Upper lobe of left lung (tissue), 6 donors: ENCODE measurements at regions not wholly inside any gene's neighbourhood (a gene's known extent, or its start where the extent isn't known, plus 50 kb on each side); places are given as distances from the start of the nearest gene placed in this dataset.

Source experiments
- ATAC-seq, 2 donors: fragments of 200-7000 bp; cut with Tn5 transposase; one replicate each; pipeline ENCODE4 v1.9.1; 2022; ENCODE audit warnings: mild to moderate bottlenecking in 2 of 2, moderate library complexity in 2 of 2; ENCODE audit not compliant: low FRiP score in 2 of 2
- DNase-seq, 2 donors: peaks; one replicate each; pipeline ENCODE4 v3.0.0-alpha.2; 2019 to 2020
- H3K27ac ChIP-seq, 4 donors: fragments of 200-600 bp; sonication (generic); one replicate each; pipeline ENCODE4 v1.5.1; 2016 to 2019
- H3K27me3 ChIP-seq, 4 donors: fragments of 200-600 bp; sonication (generic); one replicate each; pipeline ENCODE4 v1.5.1; 2017 to 2019
- H3K36me3 ChIP-seq, 4 donors: fragments of 200-600 bp; sonication (generic); one replicate each; pipeline ENCODE4 v1.5.1; 2016 to 2019
- H3K4me1 ChIP-seq, 4 donors: fragments of 200-600 bp; sonication (generic); one replicate each; pipeline ENCODE4 v1.5.1; 2018 to 2019
- H3K4me3 ChIP-seq, 4 donors: fragments of 200-600 bp; sonication (generic); one replicate each; pipeline ENCODE4 v1.5.1; 2017 to 2019; ENCODE audit warnings: mild to moderate bottlenecking in 2 of 4, moderate library complexity in 1 of 4
- H3K9me3 ChIP-seq, 4 donors: fragments of 200-600 bp; sonication (generic); one replicate each; pipeline ENCODE4 v1.5.1; 2018 to 2019
- EP300 ChIP-seq, 4 donors: sonication (generic); formaldehyde crosslinking; IDR thresholded peaks; one replicate each; pipeline ENCODE4 v1.5.1; 2017; ENCODE audit warnings: antibody characterized with exemption in 4 of 4, control low read depth in 2 of 4
- POLR2A ChIP-seq, 4 donors: fragments of 450-650 bp; IDR thresholded peaks; one replicate each; pipeline ENCODE4 v1.5.1; 2016 to 2017; ENCODE audit warnings: antibody characterized with exemption in 4 of 4, mild to moderate bottlenecking in 2 of 4
- POLR2AphosphoS5 ChIP-seq, 2 donors: sonication (generic); formaldehyde crosslinking; IDR thresholded peaks; one replicate each; pipeline ENCODE4 v1.5.1; 2017; ENCODE audit warnings: antibody characterized with exemption in 2 of 2
- WGBS, 2 donors: methylation state at CpG; one replicate each; pipeline ENCODE4 v1.1.5; 2017 to 2018; 5-methylcytosine and 5-hydroxymethylcytosine counted together
- TF ChIP-seq, protein P1 (sequence below), 6 experiments: fragments of 450-650 bp in 4 of 6; fragments of 200-600 bp in 2 of 6; sonication (generic) in 2 of 6; IDR thresholded peaks; one replicate each; pipeline ENCODE4 v1.5.1; 2016 to 2019; ENCODE audit warnings: antibody characterized with exemption in 6 of 6
- donor health status: DM: no; HTN: no; CAD: no; lungs with moderate emphysema.
- donor health status: DM: no; HTN: yes; CAD: no; lungs with severe emphysema.

DNA sequence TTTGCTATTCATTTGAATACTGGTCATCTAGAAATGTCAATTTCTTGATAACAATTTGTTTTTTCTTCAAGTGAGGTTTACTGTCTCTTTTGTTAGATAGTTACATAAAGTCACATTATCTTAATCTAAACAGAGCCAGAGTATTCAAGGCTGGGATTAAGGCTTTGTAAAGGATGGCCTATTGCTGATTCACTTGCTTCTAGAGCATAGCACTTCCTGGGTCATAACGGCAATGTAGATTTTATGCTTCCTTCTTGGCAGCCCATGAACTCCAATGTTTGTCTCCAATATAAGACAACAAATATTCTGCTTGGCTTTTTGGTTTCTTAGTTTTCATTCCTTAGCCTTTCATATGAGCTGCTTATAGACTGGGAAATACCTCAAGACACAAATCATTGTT, 2007.9 kb upstream of the CDH6 start:
- DNase-seq (no peak), ATAC-seq (no peak)
- no peaks in the 10 kb centered on the region for H3K36me3 ChIP-seq
- H3K4me3 ChIP-seq, result no peak overlapping the region
- H3K27ac ChIP-seq, result no peak overlapping the region
- no peaks in the 10 kb centered on the region for H3K9me3 ChIP-seq
- H3K4me1 ChIP-seq, result no peaks in the 10 kb centered on the region
- H3K27me3 ChIP-seq, result no peaks in the 10 kb centered on the region
- TF ChIP-seq POLR2AphosphoS5 (IDR thresholded peaks at IDR 0.05), result no peak
- no peak for TF ChIP-seq POLR2A (IDR thresholded peaks at IDR 0.05)
- no peak for TF ChIP-seq EP300 (IDR thresholded peaks at IDR 0.05)
- TF ChIP-seq, protein P1, sequence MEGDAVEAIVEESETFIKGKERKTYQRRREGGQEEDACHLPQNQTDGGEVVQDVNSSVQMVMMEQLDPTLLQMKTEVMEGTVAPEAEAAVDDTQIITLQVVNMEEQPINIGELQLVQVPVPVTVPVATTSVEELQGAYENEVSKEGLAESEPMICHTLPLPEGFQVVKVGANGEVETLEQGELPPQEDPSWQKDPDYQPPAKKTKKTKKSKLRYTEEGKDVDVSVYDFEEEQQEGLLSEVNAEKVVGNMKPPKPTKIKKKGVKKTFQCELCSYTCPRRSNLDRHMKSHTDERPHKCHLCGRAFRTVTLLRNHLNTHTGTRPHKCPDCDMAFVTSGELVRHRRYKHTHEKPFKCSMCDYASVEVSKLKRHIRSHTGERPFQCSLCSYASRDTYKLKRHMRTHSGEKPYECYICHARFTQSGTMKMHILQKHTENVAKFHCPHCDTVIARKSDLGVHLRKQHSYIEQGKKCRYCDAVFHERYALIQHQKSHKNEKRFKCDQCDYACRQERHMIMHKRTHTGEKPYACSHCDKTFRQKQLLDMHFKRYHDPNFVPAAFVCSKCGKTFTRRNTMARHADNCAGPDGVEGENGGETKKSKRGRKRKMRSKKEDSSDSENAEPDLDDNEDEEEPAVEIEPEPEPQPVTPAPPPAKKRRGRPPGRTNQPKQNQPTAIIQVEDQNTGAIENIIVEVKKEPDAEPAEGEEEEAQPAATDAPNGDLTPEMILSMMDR (IDR thresholded peaks at IDR 0.05), result no peak
- 91 to 93% methylated on average over 1 of the region's 1 CpG for WGBS, 2 donors

DNA sequence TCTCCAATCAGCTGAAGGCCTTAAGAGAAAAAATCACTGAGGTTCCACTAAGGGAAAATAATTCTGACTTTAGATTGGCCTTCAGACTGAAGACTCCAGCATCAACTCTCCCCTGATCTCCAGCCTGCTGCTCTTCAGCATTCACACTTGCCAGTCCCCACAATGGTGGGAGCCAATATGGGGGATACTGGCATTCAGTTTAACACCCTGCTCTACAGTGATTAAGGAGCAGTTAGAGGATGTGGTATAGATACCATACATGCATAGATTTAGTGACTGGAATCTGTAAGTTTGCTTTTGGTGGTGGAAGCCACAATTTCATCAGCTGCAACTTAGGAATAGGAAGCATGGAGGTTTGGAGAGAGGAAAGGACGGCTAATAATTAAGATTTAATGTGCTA, 2017.7 kb upstream of the CDH6 start:
- Histone ChIP-seq H3K36me3 (no peaks in the 10 kb centered on the region), H3K4me1 (no peaks in the 10 kb centered on the region), H3K27ac (no peak overlapping the region), H3K9me3 (no peaks in the 10 kb centered on the region), H3K27me3 (no peaks in the 10 kb centered on the region), H3K4me3 (no peak overlapping the region)
- 52 to 55% methylated on average over 1 of the region's 1 CpG for WGBS, 2 donors
- no peak for TF ChIP-seq POLR2AphosphoS5 (IDR thresholded peaks at IDR 0.05)
- TF ChIP-seq POLR2A (IDR thresholded peaks at IDR 0.05), result no peak
- TF ChIP-seq EP300 (IDR thresholded peaks at IDR 0.05), result no peak
- TF ChIP-seq, protein P1 (IDR thresholded peaks at IDR 0.05), result no peak
- no peak for ATAC-seq
- no peak for DNase-seq

DNA sequence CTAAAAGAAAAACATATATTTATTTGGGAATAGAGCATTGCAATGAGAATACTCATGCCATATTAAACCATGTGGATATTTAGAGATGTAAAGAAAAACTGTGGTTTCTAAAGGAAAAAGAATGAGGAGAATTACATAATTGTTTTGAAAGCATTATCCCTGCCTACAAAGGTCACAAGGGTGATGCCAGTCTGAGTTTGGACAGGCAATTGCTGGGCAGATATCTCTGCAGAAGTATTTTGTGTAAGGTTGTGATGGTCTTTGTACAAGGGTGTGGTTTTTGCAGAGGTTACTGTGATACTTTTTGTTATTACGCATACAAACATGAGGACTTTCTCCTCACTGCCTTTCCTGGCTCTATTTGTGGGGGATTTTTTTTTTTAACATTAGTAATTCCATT, 2022.9 kb upstream of the CDH6 start:
- Histone ChIP-seq H3K9me3 (no peaks in the 10 kb centered on the region), H3K4me3 (no peak overlapping the region), H3K4me1 (no peaks in the 10 kb centered on the region), H3K27ac (no peak overlapping the region), H3K27me3 (no peaks in the 10 kb centered on the region), H3K36me3 (no peaks in the 10 kb centered on the region)
- TF ChIP-seq POLR2A (IDR thresholded peaks at IDR 0.05), result no peak
- TF ChIP-seq, protein P1 (IDR thresholded peaks at IDR 0.05), result no peak
- TF ChIP-seq EP300 (IDR thresholded peaks at IDR 0.05), result no peak
- TF ChIP-seq POLR2AphosphoS5 (IDR thresholded peaks at IDR 0.05), result no peak
- no peak for ATAC-seq
- DNase-seq, result no peak
- WGBS, 2 donors, result 90 to 91% methylated on average over 1 of the region's 1 CpG

DNA sequence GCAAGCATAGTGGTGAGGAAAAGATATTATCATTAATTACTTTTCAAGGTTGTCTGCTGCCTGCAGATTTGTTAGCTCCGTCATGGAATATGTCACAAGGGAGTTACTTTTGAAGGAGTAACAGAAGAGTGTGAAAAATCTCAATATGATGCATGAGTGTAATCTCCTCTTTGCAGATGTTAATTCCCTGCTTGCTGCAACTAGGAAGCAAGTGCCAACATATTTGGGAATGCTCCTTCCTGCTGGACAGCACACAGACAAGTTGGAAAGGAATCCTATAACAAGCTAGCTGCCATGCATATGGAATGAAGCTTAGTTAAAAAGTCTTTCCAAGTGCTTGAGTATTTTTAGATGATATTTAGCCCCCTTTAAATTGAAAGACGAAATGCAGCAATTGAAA, 2023.6 kb upstream of the CDH6 start:
- H3K27me3 ChIP-seq, result no peaks in the 10 kb centered on the region
- H3K4me1 ChIP-seq, result no peaks in the 10 kb centered on the region
- WGBS, 2 donors, result 40 to 53% methylated on average over 2 of the region's 2 CpGs
- DNase-seq (no peak), ATAC-seq (no peak)
- TF ChIP-seq POLR2AphosphoS5 (IDR thresholded peaks at IDR 0.05) (no peak), POLR2A (IDR thresholded peaks at IDR 0.05) (no peak), EP300 (IDR thresholded peaks at IDR 0.05) (no peak)
- TF ChIP-seq, protein P1 (IDR thresholded peaks at IDR 0.05), result no peak
- H3K4me3 ChIP-seq, result no peak overlapping the region
- H3K36me3 ChIP-seq, result no peaks in the 10 kb centered on the region
- no peaks in the 10 kb centered on the region for H3K9me3 ChIP-seq
- no peak overlapping the region for H3K27ac ChIP-seq

DNA sequence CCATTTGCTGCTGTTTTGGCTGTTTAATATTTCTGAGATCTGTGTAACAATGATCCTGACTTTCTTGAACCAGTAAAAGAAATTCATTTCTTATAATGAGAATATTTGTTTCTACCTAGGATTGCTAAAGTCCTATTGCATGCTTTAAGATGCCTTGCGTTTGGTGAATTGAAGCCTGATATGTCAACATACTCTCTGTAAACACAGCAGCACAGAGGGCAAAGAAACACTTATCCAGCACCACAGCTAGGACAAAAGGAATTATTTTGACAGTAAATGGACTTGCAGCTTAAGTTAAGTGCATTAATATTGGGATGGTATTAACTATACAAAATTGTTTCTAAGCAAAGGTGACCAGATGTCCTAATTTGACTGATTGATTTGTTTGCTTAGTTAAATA, 2031.2 kb upstream of the CDH6 start:
- WGBS, 2 donors, result 25 to 44% methylated on average over 1 of the region's 1 CpG
- Histone ChIP-seq H3K4me1 (no peaks in the 10 kb centered on the region), H3K9me3 (no peaks in the 10 kb centered on the region), H3K27ac (no peak overlapping the region), H3K4me3 (no peak overlapping the region), H3K27me3 (no peaks in the 10 kb centered on the region), H3K36me3 (no peaks in the 10 kb centered on the region)
- no peak for DNase-seq
- no peak for ATAC-seq
- no peak for TF ChIP-seq POLR2A (IDR thresholded peaks at IDR 0.05)
- TF ChIP-seq EP300 (IDR thresholded peaks at IDR 0.05), result no peak
- TF ChIP-seq, protein P1 (IDR thresholded peaks at IDR 0.05), result no peak
- TF ChIP-seq POLR2AphosphoS5 (IDR thresholded peaks at IDR 0.05), result no peak
